ENCODE measurements at regions not wholly inside any gene's neighbourhood (a gene's known extent, or its start where the extent isn't known, plus 50 kb on each side); places are given as distances from the start of the nearest gene placed in this dataset.

- Histone ChIP-seq H2AFZ (replicated peaks; ENCODE audit: low read length, poor library complexity) (no peak overlapping the region), H3K27ac (ENCODE audit: insufficient read depth, low read length) (no peak overlapping the region), H3K18ac (ENCODE audit: low read depth, low read length) (no peak overlapping the region), H3K9me3 (ENCODE audit: control insufficient read depth, insufficient read depth, low read length) (no peaks in the 10 kb centered on the region), H2BK15ac (ENCODE audit: low read depth, low read length) (no peak overlapping the region), H3K4me3 (ENCODE audit: insufficient read depth, low read depth, low read length) (no peak overlapping the region), H2AK5ac (ENCODE audit: low read depth, low read length) (no peak overlapping the region), H2BK5ac (ENCODE audit: low read depth, low read length, poor library complexity, severe bottlenecking) (no peak overlapping the region), H3K27me3 (ENCODE audit: control insufficient read depth, insufficient read depth, low read length) (no peaks in the 10 kb centered on the region; the same call in 1 of the 2 replicates), H4K91ac (ENCODE audit: insufficient read depth, low read depth, low read length) (no peak overlapping the region), H3K4ac (ENCODE audit: low read depth, low read length) (no peak overlapping the region), H2BK20ac (ENCODE audit: low read depth, low read length) (no peak overlapping the region), H3K4me1 (ENCODE audit: control insufficient read depth, insufficient read depth, low read length) (no peaks in the 10 kb centered on the region), H3K23ac (ENCODE audit: low read depth, low read length) (no peak overlapping the region), H2BK120ac (ENCODE audit: low read depth, low read length) (no peak overlapping the region), H3K14ac (replicated peaks; ENCODE audit: low read depth, low read length) (no peak overlapping the region), H2AK9ac (replicated peaks; ENCODE audit: low read depth, low read length, poor library complexity) (no peak overlapping the region), H3K79me1 (ENCODE audit: low read depth in 1 of 2, low read length in 2 of 2) (no peaks in the 10 kb centered on the region), H3K36me3 (ENCODE audit: control insufficient read depth, insufficient read depth, low read length) (no peaks in the 10 kb centered on the region), H3K9me1 (ENCODE audit: insufficient read depth, low read length) (no peaks in the 10 kb centered on the region), H3K4me2 (ENCODE audit: low read depth, low read length) (no peak overlapping the region), H4K20me1 (ENCODE audit: insufficient read depth, low read length) (no peaks in the 10 kb centered on the region), H4K5ac (ENCODE audit: low read depth, low read length) (no peak overlapping the region), H3K56ac (ENCODE audit: extremely low read depth, insufficient read depth, low read length) (no peak overlapping the region), H4K8ac (ENCODE audit: low read depth in 2 of 2, low read length in 2 of 2) (no peak overlapping the region), H3K9ac (ENCODE audit: low read depth, low read length) (no peak overlapping the region)
- intact Hi-C loops (cut with micrococcal nuclease), result loop anchor here (1.0 to 10.0 kb wide), 3 partner anchors 261 to 470 kb away; partner anchors contain the start of gene EIF3M
- TF ChIP-seq CTCF (conservative IDR thresholded peaks at IDR 0.05; ENCODE audit: low read depth, low read length) (no peak), RAD21 (IDR thresholded peaks at IDR 0.05; ENCODE audit: low read length) (no peak), NFE2L2 (IDR thresholded peaks at IDR 0.05; ENCODE audit: low read depth, low read length) (no peak), USF2 (IDR thresholded peaks at IDR 0.05; ENCODE audit: low read depth, low read length) (no peak), CHD1 (IDR thresholded peaks at IDR 0.05; ENCODE audit: low read depth, low read length) (no peak), POLR2A (IDR thresholded peaks at IDR 0.05; ENCODE audit: low read depth, low read length) (no peak), MAZ (IDR thresholded peaks at IDR 0.05; ENCODE audit: borderline replicate concordance, low read depth, low read length) (no peak), CEBPB (IDR thresholded peaks at IDR 0.05; ENCODE audit: low read depth, low read length) (no peak), SMC3 (IDR thresholded peaks at IDR 0.05; ENCODE audit: low read depth, low read length) (no peak), MXI1 (IDR thresholded peaks at IDR 0.05; ENCODE audit: borderline replicate concordance, low read depth, low read length) (no peak), BHLHE40 (IDR thresholded peaks at IDR 0.05; ENCODE audit: low read depth, low read length) (no peak), ELK1 (IDR thresholded peaks at IDR 0.05; ENCODE audit: borderline replicate concordance, low read depth, low read length) (no peak), MAFK (IDR thresholded peaks at IDR 0.05; ENCODE audit: low read depth, low read length) (no peak), FOS (IDR thresholded peaks at IDR 0.05; ENCODE audit: low read depth, low read length) (no peak), RFX5 (IDR thresholded peaks at IDR 0.05; ENCODE audit: low read depth, low read length) (no peak), RCOR1 (IDR thresholded peaks at IDR 0.05; ENCODE audit: insufficient replicate concordance, low read length) (no peak)
- DNase-seq, result no peak
- POLR2A ChIA-PET (ENCODE audit: unreplicated experiment), result no interaction called here
- in situ Hi-C loops (cut with MboI; ENCODE audit: low sequenced_read_pairs), result loop anchor here (10.0 kb wide), 1 partner anchor 461 kb away; no protein-coding TSS in a partner anchor
- CTCF ChIA-PET, result interaction anchor here (0.7 to 2.0 kb wide), 6 partner anchors 9 to 469 kb away, joined by 3 to 8 read pairs (median 5); no protein-coding TSS in a partner anchor
- ATAC-seq (ENCODE audit: low read depth), result no peak
- no TSS peak for BruUV-seq (replicated peaks)
- WGBS, 2 experiments (ENCODE audit: extremely low coverage in 2 of 2, insufficient read length in 1 of 2), result no CpG with 5 or more reads among the region's 3 CpGs
- dilution Hi-C loops (cut with HindIII; ENCODE audit: low sequenced_read_pairs, unreplicated experiment), result no loop called here
These were observed 111.6 kb downstream of the WT1 start for GRCh38 chr11:32323814-32324130.

Measured in IMR-90 (cell line).